Parathyroid adenoma (tissue), 2 donors: ENCODE measurements at regions not wholly inside any gene's neighbourhood (a gene's known extent, or its start where the extent isn't known, plus 50 kb on each side); places are given as distances from the start of the nearest gene placed in this dataset.

Experiments used
- H2AFZ ChIP-seq: fragments of 300-600 bp; sonication (generic); one replicate; pipeline ENCODE4 v1.7.0; 2017; ENCODE audit warnings: antibody characterized with exemption, mild to moderate bottlenecking
- H3K27ac ChIP-seq: fragments of 300-600 bp; sonication (generic); one replicate; pipeline ENCODE4 v1.7.0; 2017
- H3K27me3 ChIP-seq: fragments of 300-600 bp; sonication (generic); one replicate; pipeline ENCODE4 v1.7.0; 2017; ENCODE audit warnings: low read length; ENCODE audit not compliant: control insufficient read depth, insufficient read depth
- H3K36me3 ChIP-seq: fragments of 300-600 bp; sonication (generic); one replicate; pipeline ENCODE4 v1.7.0; 2017; ENCODE audit warnings: low read length; ENCODE audit not compliant: control insufficient read depth, insufficient read depth
- H3K4me1 ChIP-seq: fragments of 300-600 bp; sonication (generic); one replicate; pipeline ENCODE4 v1.7.0; 2017; ENCODE audit warnings: control low read depth
- H3K4me2 ChIP-seq: fragments of 300-600 bp; sonication (generic); one replicate; pipeline ENCODE4 v1.7.0; 2017; ENCODE audit warnings: low read length
- H3K4me3 ChIP-seq: fragments of 300-600 bp; sonication (generic); one replicate; pipeline ENCODE4 v1.7.0; 2017; ENCODE audit warnings: low read depth, low read length
- H3K79me2 ChIP-seq: fragments of 300-600 bp; sonication (generic); one replicate; pipeline ENCODE4 v1.7.0; 2017; ENCODE audit warnings: control low read depth
- H3K9ac ChIP-seq: fragments of 300-600 bp; sonication (generic); one replicate; pipeline ENCODE4 v1.7.0; 2017; ENCODE audit warnings: mild to moderate bottlenecking
- H3K9me3 ChIP-seq: fragments of 300-600 bp; sonication (generic); one replicate; pipeline ENCODE4 v1.7.0; 2017; ENCODE audit warnings: low read length; ENCODE audit not compliant: control insufficient read depth
- TF ChIP-seq, protein P1 (sequence below): fragments of 300-600 bp; sonication (generic); IDR thresholded peaks from one replicate; pipeline ENCODE4 v1.7.0; 2017; ENCODE audit warnings: antibody characterized with exemption, mild to moderate bottlenecking
- donor health status: primary hyperparathyroidism.

DNA sequence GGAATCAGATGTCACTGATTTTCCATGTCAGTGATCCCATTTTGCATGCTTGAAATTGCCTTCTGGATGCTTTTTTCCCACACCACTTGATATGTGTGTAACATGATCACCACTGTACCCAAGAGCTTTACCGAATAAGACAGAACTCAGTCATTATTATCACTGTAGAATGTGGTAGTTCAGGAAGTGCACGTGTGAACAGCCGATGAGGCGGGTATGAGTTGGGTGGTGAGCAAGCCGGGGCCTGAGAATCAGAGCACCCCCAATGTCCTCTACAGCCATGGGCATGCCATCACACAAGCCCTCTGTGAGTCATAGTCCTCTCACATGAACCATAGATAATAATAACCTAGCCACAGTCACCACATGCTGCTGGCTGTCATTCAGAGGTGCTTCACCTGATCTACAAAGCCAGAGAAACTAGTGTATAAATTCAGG lies 470.8 kb downstream of the SOX2 start:
- Histone ChIP-seq H3K36me3 (no peaks in the 10 kb centered on the region), H3K27me3 (no peaks in the 10 kb centered on the region), H3K4me2 (no peak overlapping the region), H3K4me3 (no peak overlapping the region), H3K27ac (no peak overlapping the region), H3K4me1 (no peaks in the 10 kb centered on the region), H3K9ac (no peak overlapping the region), H2AFZ (no peak overlapping the region), H3K79me2 (no peaks in the 10 kb centered on the region), H3K9me3 (no peaks in the 10 kb centered on the region)
- TF ChIP-seq, protein P1, sequence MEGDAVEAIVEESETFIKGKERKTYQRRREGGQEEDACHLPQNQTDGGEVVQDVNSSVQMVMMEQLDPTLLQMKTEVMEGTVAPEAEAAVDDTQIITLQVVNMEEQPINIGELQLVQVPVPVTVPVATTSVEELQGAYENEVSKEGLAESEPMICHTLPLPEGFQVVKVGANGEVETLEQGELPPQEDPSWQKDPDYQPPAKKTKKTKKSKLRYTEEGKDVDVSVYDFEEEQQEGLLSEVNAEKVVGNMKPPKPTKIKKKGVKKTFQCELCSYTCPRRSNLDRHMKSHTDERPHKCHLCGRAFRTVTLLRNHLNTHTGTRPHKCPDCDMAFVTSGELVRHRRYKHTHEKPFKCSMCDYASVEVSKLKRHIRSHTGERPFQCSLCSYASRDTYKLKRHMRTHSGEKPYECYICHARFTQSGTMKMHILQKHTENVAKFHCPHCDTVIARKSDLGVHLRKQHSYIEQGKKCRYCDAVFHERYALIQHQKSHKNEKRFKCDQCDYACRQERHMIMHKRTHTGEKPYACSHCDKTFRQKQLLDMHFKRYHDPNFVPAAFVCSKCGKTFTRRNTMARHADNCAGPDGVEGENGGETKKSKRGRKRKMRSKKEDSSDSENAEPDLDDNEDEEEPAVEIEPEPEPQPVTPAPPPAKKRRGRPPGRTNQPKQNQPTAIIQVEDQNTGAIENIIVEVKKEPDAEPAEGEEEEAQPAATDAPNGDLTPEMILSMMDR: no peak

DNA sequence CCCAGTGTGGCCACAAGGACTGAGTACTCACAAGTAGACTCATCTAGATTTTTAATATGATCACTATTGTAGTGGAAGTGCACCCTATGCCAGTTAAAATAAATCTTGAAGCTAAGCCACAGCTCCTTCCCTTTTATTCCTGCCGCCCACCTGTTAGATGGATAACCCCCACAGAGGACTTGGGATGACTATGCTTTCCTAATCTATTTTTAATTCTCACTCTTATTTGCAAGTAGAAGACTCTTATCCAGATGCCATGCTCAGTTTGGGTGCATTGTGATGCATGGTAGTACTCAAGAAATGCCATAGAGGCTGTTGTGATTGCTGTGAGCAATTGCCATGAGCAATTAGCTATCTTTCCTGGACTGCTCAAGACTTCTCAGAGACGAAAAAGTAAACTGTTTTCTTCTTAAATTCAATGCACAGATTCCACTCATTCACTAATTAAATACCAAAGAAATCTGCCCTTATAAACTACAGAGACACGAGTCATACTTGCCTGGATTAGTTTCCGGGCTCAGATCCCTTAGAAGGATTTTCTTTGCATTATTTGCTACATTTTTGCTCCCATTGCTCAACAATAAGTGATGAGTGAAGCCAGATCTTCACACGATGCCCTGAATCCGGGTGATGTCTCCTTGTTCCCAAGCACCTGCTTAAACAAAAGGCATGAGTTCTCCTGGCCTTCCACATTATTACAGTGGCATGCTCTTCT lies 472.1 kb downstream of the SOX2 start:
- Histone ChIP-seq H2AFZ (no peak overlapping the region), H3K9ac (no peak overlapping the region), H3K4me1 (no peaks in the 10 kb centered on the region), H3K27ac (no peak overlapping the region), H3K9me3 (no peaks in the 10 kb centered on the region), H3K4me2 (no peak overlapping the region), H3K79me2 (no peaks in the 10 kb centered on the region), H3K27me3 (no peaks in the 10 kb centered on the region), H3K36me3 (no peaks in the 10 kb centered on the region), H3K4me3 (no peak overlapping the region)
- TF ChIP-seq, protein P1: no peak

DNA sequence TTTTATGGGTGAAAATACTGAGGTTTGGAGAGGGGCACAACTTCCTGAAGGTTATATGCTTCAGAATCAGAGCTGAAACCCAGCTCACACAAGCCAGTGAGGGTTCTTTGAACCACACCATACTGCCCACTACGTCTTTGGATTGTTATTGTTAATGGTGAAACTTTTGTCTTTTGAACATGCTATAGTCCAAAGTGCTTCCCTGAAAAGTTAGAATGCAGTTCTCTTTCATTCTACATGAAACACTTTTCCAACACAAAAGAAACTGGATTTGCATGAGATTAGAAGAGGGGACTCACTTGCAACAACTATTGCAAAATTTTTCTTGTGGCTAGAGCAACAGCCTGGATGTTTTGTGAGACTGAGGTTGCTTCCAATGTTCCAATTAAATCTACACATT lies 473.6 kb downstream of the SOX2 start:
- TF ChIP-seq, protein P1: no peak
- Histone ChIP-seq H3K9ac (no peak overlapping the region), H3K36me3 (no peaks in the 10 kb centered on the region), H3K4me2 (no peak overlapping the region), H2AFZ (no peak overlapping the region), H3K27me3 (no peaks in the 10 kb centered on the region), H3K4me1 (no peaks in the 10 kb centered on the region), H3K4me3 (no peak overlapping the region), H3K27ac (no peak overlapping the region), H3K79me2 (no peaks in the 10 kb centered on the region), H3K9me3 (no peaks in the 10 kb centered on the region)

DNA sequence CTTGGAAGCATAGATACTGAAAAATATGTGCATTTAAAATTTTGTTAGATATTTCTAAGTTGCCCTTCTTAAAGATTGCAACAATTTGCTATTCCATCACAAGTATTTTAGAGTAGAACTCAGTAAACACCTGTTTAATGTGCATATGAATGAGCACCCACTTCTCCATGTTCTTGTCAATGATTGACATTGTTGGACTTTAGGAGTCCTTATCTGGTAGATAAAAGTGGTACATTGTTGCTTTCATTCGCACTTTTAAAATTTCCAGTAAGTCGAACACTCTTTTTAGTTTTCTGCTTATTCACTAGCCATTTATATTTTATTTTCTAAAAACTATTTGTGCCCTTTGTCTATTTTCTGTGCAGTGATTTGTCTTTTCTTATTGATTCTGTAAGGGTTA lies 478.3 kb downstream of the SOX2 start:
- Histone ChIP-seq H3K27ac (no peak overlapping the region), H3K79me2 (no peaks in the 10 kb centered on the region), H3K27me3 (no peaks in the 10 kb centered on the region), H3K9ac (no peak overlapping the region), H3K4me2 (no peak overlapping the region), H3K9me3 (no peaks in the 10 kb centered on the region), H3K4me3 (no peak overlapping the region), H3K4me1 (no peaks in the 10 kb centered on the region), H2AFZ (no peak overlapping the region), H3K36me3 (no peaks in the 10 kb centered on the region)
- TF ChIP-seq, protein P1: no peak

DNA sequence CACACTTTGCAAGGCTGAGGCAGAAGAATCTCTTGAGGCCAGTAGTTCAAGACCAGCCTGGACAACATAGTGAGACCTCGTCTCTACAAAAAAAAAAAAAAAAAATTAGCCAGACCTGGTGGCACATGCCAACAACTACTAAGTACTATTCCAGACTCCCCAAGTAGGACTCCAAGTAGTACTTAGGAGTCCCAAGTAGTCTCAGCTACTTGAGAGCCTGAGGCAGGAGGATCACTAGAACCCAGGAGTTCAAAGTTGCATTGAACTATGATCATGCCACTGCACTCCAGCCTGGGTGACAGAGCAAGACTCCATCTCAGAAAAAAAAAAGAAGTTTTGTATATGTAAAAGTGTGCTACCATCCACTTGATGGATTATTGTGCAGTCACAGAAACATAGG lies 486.6 kb downstream of the SOX2 start:
- TF ChIP-seq, protein P1: no peak
- Histone ChIP-seq H3K9me3 (no peaks in the 10 kb centered on the region), H2AFZ (no peak overlapping the region), H3K4me1 (no peaks in the 10 kb centered on the region), H3K9ac (no peak overlapping the region), H3K27ac (no peak overlapping the region), H3K36me3 (no peaks in the 10 kb centered on the region), H3K79me2 (no peaks in the 10 kb centered on the region), H3K4me2 (no peak overlapping the region), H3K4me3 (no peak overlapping the region), H3K27me3 (no peaks in the 10 kb centered on the region)
